ENCODE measurements at regions not wholly inside any gene's neighbourhood (a gene's known extent, or its start where the extent isn't known, plus 50 kb on each side); places are given as distances from the start of the nearest gene placed in this dataset.

- no peaks in the 10 kb centered on the region for H4K20me1 ChIP-seq (ENCODE audit: insufficient read depth, low read length)
- H3K9me3 ChIP-seq (ENCODE audit: low read length), result no peaks in the 10 kb centered on the region
- TF ChIP-seq EZH2phosphoT487 (IDR thresholded peaks at IDR 0.05; ENCODE audit: borderline replicate concordance, low read depth, low read length) (no peak), CTCF (conservative IDR thresholded peaks at IDR 0.05; ENCODE audit: low read length) (no peak)
- H3K27ac ChIP-seq (ENCODE audit: low read depth, low read length, poor library complexity, severe bottlenecking), result no peak overlapping the region
- intact Hi-C loops (cut with micrococcal nuclease; ENCODE audit: unreplicated experiment), result no loop called here
- ChIA-PET POLR2A (no interaction called here), CTCF (ENCODE audit: unreplicated experiment) (no interaction called here)
- no peaks in the 10 kb centered on the region for H3K4me1 ChIP-seq (ENCODE audit: insufficient read depth, low read length, poor library complexity, severe bottlenecking)
- no TSS peak for BruUV-seq (replicated peaks)
- H3K36me3 ChIP-seq (ENCODE audit: insufficient read depth, low read length), result no peaks in the 10 kb centered on the region
- no peak overlapping the region for H3K4me3 ChIP-seq (ENCODE audit: low read depth, low read length, poor library complexity, severe bottlenecking)
- no peak overlapping the region for H2AFZ ChIP-seq (ENCODE audit: low read length)
- no peaks in the 10 kb centered on the region for H3K9me2 ChIP-seq (ENCODE audit: insufficient read depth, low read length)
- H3K79me2 ChIP-seq (ENCODE audit: insufficient read depth, low read depth, low read length), result no peaks in the 10 kb centered on the region
- no peak for DNase-seq (ENCODE audit: low spot score)
- H3K4me2 ChIP-seq (ENCODE audit: low read length), result no peak overlapping the region
These were observed 112.0 kb downstream of the SYF2 start for GRCh38 chr1:25120281-25120680.

GRCh38 chr1:25118546-25118945 lies 113.8 kb downstream of the SYF2 start:
- no peak for TF ChIP-seq CTCF (conservative IDR thresholded peaks at IDR 0.05; ENCODE audit: low read length)
- no peak for TF ChIP-seq EZH2phosphoT487 (IDR thresholded peaks at IDR 0.05; ENCODE audit: borderline replicate concordance, low read depth, low read length)
- Histone ChIP-seq H4K20me1 (ENCODE audit: insufficient read depth, low read length) (no peaks in the 10 kb centered on the region), H3K4me1 (ENCODE audit: insufficient read depth, low read length, poor library complexity, severe bottlenecking) (no peaks in the 10 kb centered on the region), H3K79me2 (ENCODE audit: insufficient read depth, low read depth, low read length) (no peaks in the 10 kb centered on the region), H3K9me3 (ENCODE audit: low read length) (no peaks in the 10 kb centered on the region), H3K4me2 (ENCODE audit: low read length) (no peak overlapping the region), H3K9me2 (ENCODE audit: insufficient read depth, low read length) (no peaks in the 10 kb centered on the region), H3K36me3 (ENCODE audit: insufficient read depth, low read length) (no peaks in the 10 kb centered on the region), H3K27ac (ENCODE audit: low read depth, low read length, poor library complexity, severe bottlenecking) (no peak overlapping the region), H2AFZ (ENCODE audit: low read length) (no peak overlapping the region), H3K4me3 (ENCODE audit: low read depth, low read length, poor library complexity, severe bottlenecking) (no peak overlapping the region)
- DNase-seq (ENCODE audit: low spot score), result no peak
- POLR2A ChIA-PET, result no interaction called here
- CTCF ChIA-PET (ENCODE audit: unreplicated experiment), result interaction anchor here (1.6 kb wide), 1 partner anchor 30 kb away, joined by 7 read pairs; no protein-coding TSS in a partner anchor
- intact Hi-C loops (cut with micrococcal nuclease; ENCODE audit: unreplicated experiment), result no loop called here
- no TSS peak for BruUV-seq (replicated peaks)

GRCh38 chr1:25117233-25117823 lies 115.0 kb downstream of the SYF2 start:
- H3K79me2 ChIP-seq (ENCODE audit: insufficient read depth, low read depth, low read length), result no peaks in the 10 kb centered on the region
- no peak overlapping the region for H3K4me2 ChIP-seq (ENCODE audit: low read length)
- BruUV-seq (replicated peaks), result no TSS peak
- TF ChIP-seq CTCF (conservative IDR thresholded peaks at IDR 0.05; ENCODE audit: low read length) (peak; percentile 83), EZH2phosphoT487 (IDR thresholded peaks at IDR 0.05; ENCODE audit: borderline replicate concordance, low read depth, low read length) (no peak)
- no peaks in the 10 kb centered on the region for H3K9me2 ChIP-seq (ENCODE audit: insufficient read depth, low read length)
- DNase-seq (ENCODE audit: low spot score), result peak; percentile 70
- ChIA-PET POLR2A (no interaction called here), CTCF (ENCODE audit: unreplicated experiment) (no interaction called here)
- no peaks in the 10 kb centered on the region for H3K4me1 ChIP-seq (ENCODE audit: insufficient read depth, low read length, poor library complexity, severe bottlenecking)
- H2AFZ ChIP-seq (ENCODE audit: low read length), result no peak overlapping the region
- intact Hi-C loops (cut with micrococcal nuclease; ENCODE audit: unreplicated experiment), result loop anchor here (1.0 kb wide), 2 partner anchors 31 to 87 kb away; no protein-coding TSS in a partner anchor
- no peaks in the 10 kb centered on the region for H4K20me1 ChIP-seq (ENCODE audit: insufficient read depth, low read length)
- no peak overlapping the region for H3K27ac ChIP-seq (ENCODE audit: low read depth, low read length, poor library complexity, severe bottlenecking)
- no peaks in the 10 kb centered on the region for H3K9me3 ChIP-seq (ENCODE audit: low read length)
- H3K36me3 ChIP-seq (ENCODE audit: insufficient read depth, low read length), result no peaks in the 10 kb centered on the region
- no peak overlapping the region for H3K4me3 ChIP-seq (ENCODE audit: low read depth, low read length, poor library complexity, severe bottlenecking)
